ENCODE measurements at regions not wholly inside any gene's neighbourhood (a gene's known extent, or its start where the extent isn't known, plus 50 kb on each side); places are given as distances from the start of the nearest gene placed in this dataset.

- DNase-seq = no peak
Measured at GRCh38 chr4:11342401-11342800, 86.3 kb downstream of the HS3ST1 start.

GRCh38 chr4:11341337-11342043, 87.2 kb downstream of the HS3ST1 start:
- DNase-seq = no peak

GRCh38 chr4:11338956-11339782, 89.5 kb downstream of the HS3ST1 start:
- DNase-seq = no peak

GRCh38 chr4:11337287-11337686, 91.4 kb downstream of the HS3ST1 start:
- no peak for DNase-seq

- no peak for DNase-seq
Measured at GRCh38 chr4:11336435-11336834, 92.3 kb downstream of the HS3ST1 start.

- no peak for DNase-seq
Measured at GRCh38 chr4:11334887-11335286, 93.8 kb downstream of the HS3ST1 start.

- no peak for DNase-seq
Measured at GRCh38 chr4:11328401-11328800, 100.3 kb downstream of the HS3ST1 start.

GRCh38 chr4:11326021-11326420, 102.7 kb downstream of the HS3ST1 start:
- DNase-seq = no peak

- no peak for DNase-seq
Measured at GRCh38 chr4:11323771-11324170, 104.9 kb downstream of the HS3ST1 start.

- no peak for DNase-seq
Measured at GRCh38 chr4:11313157-11313943, 115.3 kb downstream of the HS3ST1 start.

- DNase-seq = peak; percentile 13
Measured at GRCh38 chr4:11312389-11312788, 116.3 kb downstream of the HS3ST1 start.

GRCh38 chr4:11301075-11301660, 127.5 kb downstream of the HS3ST1 start:
- DNase-seq = no peak

- DNase-seq = no peak
Measured at GRCh38 chr4:11299836-11300235, 128.9 kb downstream of the HS3ST1 start.

GRCh38 chr4:11299016-11299415, 129.7 kb downstream of the HS3ST1 start:
- DNase-seq = no peak

- no peak for DNase-seq
Measured at GRCh38 chr4:11298451-11298850, 130.2 kb downstream of the HS3ST1 start.

GRCh38 chr4:11297627-11298026, 131.1 kb downstream of the HS3ST1 start:
- DNase-seq = no peak

- no peak for DNase-seq
Measured at GRCh38 chr4:11297201-11297600, 131.5 kb downstream of the HS3ST1 start.

- DNase-seq = no peak
Measured at GRCh38 chr4:11293866-11294265, 134.8 kb downstream of the HS3ST1 start.

- no peak for DNase-seq
Measured at GRCh38 chr4:11287055-11287454, 141.6 kb downstream of the HS3ST1 start.

- DNase-seq = no peak
Measured at GRCh38 chr4:11286533-11286932, 142.2 kb downstream of the HS3ST1 start.

- no peak for DNase-seq
Measured at GRCh38 chr4:11281720-11282119, 147.0 kb downstream of the HS3ST1 start.

- DNase-seq = no peak
Measured at GRCh38 chr4:11271263-11271662, 157.4 kb downstream of the HS3ST1 start.

- DNase-seq = no peak
Measured at GRCh38 chr4:11268149-11268548, 160.5 kb downstream of the HS3ST1 start.
